ENCODE measurements at regions not wholly inside any gene's neighbourhood (a gene's known extent, or its start where the extent isn't known, plus 50 kb on each side); places are given as distances from the start of the nearest gene placed in this dataset.
"Not testable (repeated sequence)": the region's sequence is repeated elsewhere in the genome, so short reads cannot be mapped to it uniquely, and the experiment has no call there.

GRCh38 chr17:63224644-63225043 lies 221.5 kb downstream of the CYB561 start:
- H3K9me3 ChIP-seq (ENCODE audit: insufficient read depth, low read depth, low read length): no peaks in the 10 kb centered on the region
- H3K4me2 ChIP-seq (ENCODE audit: low read depth, low read length, poor library complexity, severe bottlenecking): no peak overlapping the region
- H3K27me3 ChIP-seq (ENCODE audit: insufficient read depth, low read length, poor library complexity, severe bottlenecking): no peaks in the 10 kb centered on the region
- no peaks in the 10 kb centered on the region for H3K36me3 ChIP-seq (ENCODE audit: insufficient read depth, low read length)
- H3K4me1 ChIP-seq (ENCODE audit: insufficient read depth, low read length, poor library complexity, severe bottlenecking): no peaks in the 10 kb centered on the region
- H3F3A ChIP-seq (ENCODE audit: low read depth): no peaks in the 10 kb centered on the region
- H3K4me3 ChIP-seq (ENCODE audit: low read length, poor library complexity, severe bottlenecking): no peak overlapping the region
- no peak overlapping the region for H2AFZ ChIP-seq (ENCODE audit: low read length)
- H4K20me1 ChIP-seq (ENCODE audit: insufficient read depth, low read length, poor library complexity, severe bottlenecking): no peaks in the 10 kb centered on the region
- H3K9me2 ChIP-seq (replicated peaks; ENCODE audit: low read depth, low read length): no peaks in the 10 kb centered on the region
- TF ChIP-seq CTCF (conservative IDR thresholded peaks at IDR 0.05; ENCODE audit: low read length) (no peak), EZH2phosphoT487 (IDR thresholded peaks at IDR 0.05; ENCODE audit: borderline replicate concordance) (no peak)
- H3K79me2 ChIP-seq (ENCODE audit: insufficient read depth, low read length): no peaks in the 10 kb centered on the region
- no peak overlapping the region for H3K9ac ChIP-seq (ENCODE audit: low read depth, low read length, poor library complexity, severe bottlenecking)

- not testable (repeated sequence) for H3K4me3 ChIP-seq (ENCODE audit: low read length, poor library complexity, severe bottlenecking); H3K9ac ChIP-seq (ENCODE audit: low read depth, low read length, poor library complexity, severe bottlenecking); H3K79me2 ChIP-seq (ENCODE audit: insufficient read depth, low read length); H3K4me1 ChIP-seq (ENCODE audit: insufficient read depth, low read length, poor library complexity, severe bottlenecking); H3K4me2 ChIP-seq (ENCODE audit: low read depth, low read length, poor library complexity, severe bottlenecking); H3F3A ChIP-seq (ENCODE audit: low read depth); H3K36me3 ChIP-seq (ENCODE audit: insufficient read depth, low read length); H4K20me1 ChIP-seq (ENCODE audit: insufficient read depth, low read length, poor library complexity, severe bottlenecking); H3K9me2 ChIP-seq (replicated peaks; ENCODE audit: low read depth, low read length); H3K27me3 ChIP-seq (ENCODE audit: insufficient read depth, low read length, poor library complexity, severe bottlenecking); H2AFZ ChIP-seq (ENCODE audit: low read length); H3K9me3 ChIP-seq (ENCODE audit: insufficient read depth, low read depth, low read length)
These were observed 219.4 kb downstream of the CYB561 start for GRCh38 chr17:63226720-63227119.

- not testable (repeated sequence) for H3K4me2 ChIP-seq (ENCODE audit: low read depth, low read length, poor library complexity, severe bottlenecking); H3K36me3 ChIP-seq (ENCODE audit: insufficient read depth, low read length); H4K20me1 ChIP-seq (ENCODE audit: insufficient read depth, low read length, poor library complexity, severe bottlenecking); H3K9me2 ChIP-seq (replicated peaks; ENCODE audit: low read depth, low read length); H3K27me3 ChIP-seq (ENCODE audit: insufficient read depth, low read length, poor library complexity, severe bottlenecking); H3F3A ChIP-seq (ENCODE audit: low read depth); H3K9ac ChIP-seq (ENCODE audit: low read depth, low read length, poor library complexity, severe bottlenecking); H3K4me3 ChIP-seq (ENCODE audit: low read length, poor library complexity, severe bottlenecking); H2AFZ ChIP-seq (ENCODE audit: low read length); H3K9me3 ChIP-seq (ENCODE audit: insufficient read depth, low read depth, low read length); H3K4me1 ChIP-seq (ENCODE audit: insufficient read depth, low read length, poor library complexity, severe bottlenecking); H3K79me2 ChIP-seq (ENCODE audit: insufficient read depth, low read length)
These were observed 215.0 kb downstream of the CYB561 start for GRCh38 chr17:63231015-63231620.

GRCh38 chr17:63232565-63233310 lies 213.4 kb downstream of the CYB561 start:
- no peak overlapping the region for H3K4me3 ChIP-seq (ENCODE audit: low read length, poor library complexity, severe bottlenecking)
- TF ChIP-seq CTCF (conservative IDR thresholded peaks at IDR 0.05; ENCODE audit: low read length) (no peak), EZH2phosphoT487 (IDR thresholded peaks at IDR 0.05; ENCODE audit: borderline replicate concordance) (no peak)
- H3F3A ChIP-seq (ENCODE audit: low read depth): no peaks in the 10 kb centered on the region
- no peak overlapping the region for H2AFZ ChIP-seq (ENCODE audit: low read length)
- H3K9me2 ChIP-seq (replicated peaks; ENCODE audit: low read depth, low read length): no peaks in the 10 kb centered on the region
- H3K4me1 ChIP-seq (ENCODE audit: insufficient read depth, low read length, poor library complexity, severe bottlenecking): no peaks in the 10 kb centered on the region
- peaks cover 6% of the 10 kb centered on the region; the same call in 1 of the 2 replicates for H3K9me3 ChIP-seq (ENCODE audit: insufficient read depth, low read depth, low read length)
- no peaks in the 10 kb centered on the region for H4K20me1 ChIP-seq (ENCODE audit: insufficient read depth, low read length, poor library complexity, severe bottlenecking)
- no peaks in the 10 kb centered on the region for H3K27me3 ChIP-seq (ENCODE audit: insufficient read depth, low read length, poor library complexity, severe bottlenecking)
- H3K9ac ChIP-seq (ENCODE audit: low read depth, low read length, poor library complexity, severe bottlenecking): no peak overlapping the region
- no peaks in the 10 kb centered on the region for H3K79me2 ChIP-seq (ENCODE audit: insufficient read depth, low read length)
- H3K36me3 ChIP-seq (ENCODE audit: insufficient read depth, low read length): 0 out of 2 replicates have a peak, but pooled peaks cover 3% of the 10 kb centered on the region
- no peak overlapping the region for H3K4me2 ChIP-seq (ENCODE audit: low read depth, low read length, poor library complexity, severe bottlenecking)
